GM23338 (cell line): ENCODE measurements at regions not wholly inside any gene's neighbourhood (a gene's known extent, or its start where the extent isn't known, plus 50 kb on each side); places are given as distances from the start of the nearest gene placed in this dataset.

ENCODE experiments used
- ATAC-seq: fragments of 200-7000 bp; cut with Tn5 transposase; 3 replicates; pipeline ENCODE4 v1.9.1; 2020
- DNase-seq: peaks from one replicate; pipeline ENCODE4 v3.0.0-alpha.2; 2015; ENCODE audit warnings: low spot score
- H2AFZ ChIP-seq: fragments of 200-600 bp; sonication (generic); 2 replicates; pipeline ENCODE4 v1.8.0; 2016; ENCODE audit warnings: antibody characterized with exemption, mild to moderate bottlenecking, moderate library complexity
- H3F3A ChIP-seq: fragments of 200-600 bp; sonication (generic); replicated peaks from 2 replicates; pipeline ENCODE4 v1.8.0; 2017; ENCODE audit warnings: antibody characterized with exemption, mixed run types, low read depth
- H3K27ac ChIP-seq: fragments of 200-600 bp; sonication (generic); 2 replicates; pipeline ENCODE4 v1.6.1; 2016; ENCODE audit warnings: low read depth
- H3K27me3 ChIP-seq: fragments of 200-600 bp; sonication (generic); 2 replicates; pipeline ENCODE4 v1.8.0; 2016; ENCODE audit warnings: mild to moderate bottlenecking, mixed run types, moderate library complexity; ENCODE audit not compliant: insufficient read depth
- H3K36me3 ChIP-seq: fragments of 200-600 bp; sonication (generic); 2 replicates; pipeline ENCODE4 v1.8.0; 2016; ENCODE audit warnings: mild to moderate bottlenecking; ENCODE audit not compliant: insufficient read depth
- H3K4me1 ChIP-seq: fragments of 200-600 bp; sonication (generic); 2 replicates; pipeline ENCODE4 v1.8.0; 2016; ENCODE audit warnings: mild to moderate bottlenecking, moderate library complexity; ENCODE audit not compliant: insufficient read depth
- H3K4me2 ChIP-seq: fragments of 200-600 bp; sonication (generic); 2 replicates; pipeline ENCODE4 v1.7.1; 2017; ENCODE audit warnings: mixed run types
- H3K4me3 ChIP-seq: fragments of 200-600 bp; sonication (generic); 2 replicates; pipeline ENCODE4 v1.6.1; 2016; ENCODE audit warnings: mixed run types
- H3K79me2 ChIP-seq: fragments of 200-600 bp; sonication (generic); replicated peaks from 2 replicates; pipeline ENCODE4 v1.8.0; 2017; ENCODE audit warnings: mild to moderate bottlenecking; ENCODE audit not compliant: insufficient read depth
- H3K9me2 ChIP-seq: fragments of 200-600 bp; sonication (generic); 2 replicates; pipeline ENCODE4 v1.8.0; 2017; ENCODE audit not compliant: insufficient read depth
- H4K20me1 ChIP-seq: fragments of 200-600 bp; sonication (generic); replicated peaks from 2 replicates; pipeline ENCODE4 v1.8.0; 2017; ENCODE audit warnings: mild to moderate bottlenecking; ENCODE audit not compliant: insufficient read depth
- H3K27ac Mint-ChIP-seq: 2 replicates; pipeline ENCODE4 v1.8.0; 2020; ENCODE audit warnings: inconsistent platforms, mild to moderate bottlenecking, moderate library complexity, mixed read lengths
- H3K27me3 Mint-ChIP-seq: 3 replicates; pipeline ENCODE4 v1.8.0; 2022; ENCODE audit warnings: low read depth, mild to moderate bottlenecking, moderate library complexity, mixed read lengths, inconsistent platforms; ENCODE audit not compliant: insufficient read depth, poor library complexity
- H3K36me3 Mint-ChIP-seq: 3 replicates; pipeline ENCODE4 v1.8.0; 2021; ENCODE audit warnings: low read depth, mild to moderate bottlenecking, inconsistent platforms, moderate library complexity, mixed read lengths
- H3K4me1 Mint-ChIP-seq: 3 replicates; pipeline ENCODE4 v1.8.0; 2020; ENCODE audit warnings: mild to moderate bottlenecking, inconsistent platforms, mixed read lengths
- H3K4me3 Mint-ChIP-seq: 3 replicates; pipeline ENCODE4 v1.8.0; 2021; ENCODE audit warnings: moderate library complexity, mild to moderate bottlenecking, inconsistent platforms, mixed read lengths
- H3K9me3 Mint-ChIP-seq: 3 replicates; pipeline ENCODE4 v1.8.0; 2020; ENCODE audit warnings: moderate library complexity, mild to moderate bottlenecking, inconsistent platforms, mixed read lengths
- CREB1 ChIP-seq: fragments of 250-450 bp; sonication (Bioruptor Pico); IDR thresholded peaks from 2 replicates; pipeline ENCODE4 v1.5.0; 2020; ENCODE audit warnings: low read depth, mild to moderate bottlenecking, moderate library complexity
- ETS1 ChIP-seq: IDR thresholded peaks from 2 replicates; pipeline ENCODE4 v1.6.1; 2016; ENCODE audit warnings: antibody characterized with exemption
- EZH2 ChIP-seq: fragments of 200-600 bp; sonication (generic); IDR thresholded peaks from one replicate; pipeline ENCODE4 v1.8.0; 2017; ENCODE audit warnings: antibody characterized with exemption, mild to moderate bottlenecking, low read depth; ENCODE audit not compliant: unreplicated experiment
- EZH2phosphoT487 ChIP-seq: fragments of 200-600 bp; sonication (generic); IDR thresholded peaks from one replicate; pipeline ENCODE4 v1.8.1; 2018; ENCODE audit warnings: antibody characterized with exemption; ENCODE audit not compliant: unreplicated experiment
- JUNB ChIP-seq: IDR thresholded peaks from one replicate; pipeline ENCODE4 v1.6.1; 2016; ENCODE audit warnings: antibody characterized with exemption; ENCODE audit not compliant: unreplicated experiment
- NANOG ChIP-seq: IDR thresholded peaks from 2 replicates; pipeline ENCODE4 v1.6.1; 2016; ENCODE audit warnings: antibody characterized with exemption, borderline replicate concordance
- POLR2AphosphoS5 ChIP-seq: IDR thresholded peaks from 2 replicates; pipeline ENCODE4 v1.6.1; 2016; ENCODE audit warnings: antibody characterized with exemption, low read depth
- REST ChIP-seq: IDR thresholded peaks from one replicate; pipeline ENCODE4 v1.6.1; 2018; ENCODE audit warnings: antibody characterized with exemption; ENCODE audit not compliant: unreplicated experiment
- STAT1 ChIP-seq: IDR thresholded peaks from one replicate; pipeline ENCODE4 v1.6.1; 2016; ENCODE audit warnings: antibody characterized with exemption; ENCODE audit not compliant: unreplicated experiment
- ZNF114 ChIP-seq: fragments of 250-450 bp; sonication (Bioruptor Pico); IDR thresholded peaks from 2 replicates; pipeline ENCODE4 v1.5.0; 2020; ENCODE audit warnings: mild to moderate bottlenecking, moderate library complexity
- ZNF331 ChIP-seq: fragments of 250-450 bp; sonication (Bioruptor Pico); IDR thresholded peaks from 2 replicates; pipeline ENCODE4 v1.5.0; 2020; ENCODE audit warnings: low read depth, mild to moderate bottlenecking, moderate library complexity
- TF ChIP-seq, protein P1 (sequence below), 2 experiments: fragments of 200-600 bp in 1 of 2; sonication (generic) in 1 of 2; conservative IDR thresholded peaks; 2 replicates each; pipeline versions ENCODE4 v1.5.1 to v1.6.1; 2016 to 2017; ENCODE audit warnings: antibody characterized with exemption in 2 of 2, low read depth in 2 of 2, mild to moderate bottlenecking in 2 of 2, moderate library complexity in 1 of 2

- H3K27ac Mint-ChIP-seq: no peak overlapping the region
- Histone ChIP-seq H3K79me2 (no peaks in the 10 kb centered on the region), H3K4me3 (no peak overlapping the region), H2AFZ (no peak overlapping the region), H3K36me3 (no peaks in the 10 kb centered on the region), H3K9me2 (no peaks in the 10 kb centered on the region), H4K20me1 (no peaks in the 10 kb centered on the region), H3K4me2 (no peak overlapping the region), H3K4me1 (peaks cover 23% of the 10 kb centered on the region), H3K27me3 (no peaks in the 10 kb centered on the region), H3K27ac (no peak overlapping the region), H3F3A (no peaks in the 10 kb centered on the region)
- no peaks in the 10 kb centered on the region for H3K36me3 Mint-ChIP-seq
- H3K4me3 Mint-ChIP-seq: no peak overlapping the region
- TF ChIP-seq EZH2 (no peak), ETS1 (no peak), STAT1 (no peak), POLR2AphosphoS5 (no peak), ZNF331 (CRISPR knock-in tag) (no peak), ZNF114 (CRISPR knock-in tag) (no peak), EZH2phosphoT487 (no peak), CREB1 (CRISPR knock-in tag) (no peak), REST (no peak), NANOG (no peak), JUNB (no peak)
- TF ChIP-seq, protein P1, sequence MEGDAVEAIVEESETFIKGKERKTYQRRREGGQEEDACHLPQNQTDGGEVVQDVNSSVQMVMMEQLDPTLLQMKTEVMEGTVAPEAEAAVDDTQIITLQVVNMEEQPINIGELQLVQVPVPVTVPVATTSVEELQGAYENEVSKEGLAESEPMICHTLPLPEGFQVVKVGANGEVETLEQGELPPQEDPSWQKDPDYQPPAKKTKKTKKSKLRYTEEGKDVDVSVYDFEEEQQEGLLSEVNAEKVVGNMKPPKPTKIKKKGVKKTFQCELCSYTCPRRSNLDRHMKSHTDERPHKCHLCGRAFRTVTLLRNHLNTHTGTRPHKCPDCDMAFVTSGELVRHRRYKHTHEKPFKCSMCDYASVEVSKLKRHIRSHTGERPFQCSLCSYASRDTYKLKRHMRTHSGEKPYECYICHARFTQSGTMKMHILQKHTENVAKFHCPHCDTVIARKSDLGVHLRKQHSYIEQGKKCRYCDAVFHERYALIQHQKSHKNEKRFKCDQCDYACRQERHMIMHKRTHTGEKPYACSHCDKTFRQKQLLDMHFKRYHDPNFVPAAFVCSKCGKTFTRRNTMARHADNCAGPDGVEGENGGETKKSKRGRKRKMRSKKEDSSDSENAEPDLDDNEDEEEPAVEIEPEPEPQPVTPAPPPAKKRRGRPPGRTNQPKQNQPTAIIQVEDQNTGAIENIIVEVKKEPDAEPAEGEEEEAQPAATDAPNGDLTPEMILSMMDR (conservative IDR thresholded peaks at IDR 0.05; ENCODE audit: low read depth in 2 of 2): no peak
- DNase-seq (no peak), ATAC-seq (no peak)
- peaks cover 26% of the 10 kb centered on the region for H3K4me1 Mint-ChIP-seq
- no peaks in the 10 kb centered on the region for H3K27me3 Mint-ChIP-seq
- no peaks in the 10 kb centered on the region for H3K9me3 Mint-ChIP-seq
Measured at GRCh38 chr12:89933911-89934310, 225.3 kb upstream of the ATP2B1 start.
